WTC11 (cell line): ENCODE measurements at regions not wholly inside any gene's neighbourhood (a gene's known extent, or its start where the extent isn't known, plus 50 kb on each side); places are given as distances from the start of the nearest gene placed in this dataset.
A peak's percentile ranks its signal among the peaks of the same experiment; 100 is the strongest.

Experiments used
- ATAC-seq: fragments of 200-7000 bp; cut with Tn5 transposase; 2 replicates; pipeline ENCODE4 v1.10.0; 2021; ENCODE audit warnings: mild to moderate bottlenecking, moderate library complexity
- CTCF ChIA-PET: fragments of 300-600 bp; sonication (Branson Sonifier 250); formaldehyde crosslinking; loops from one replicate; lab custom pipeline; 2021; ENCODE audit warnings: antibody characterized with exemption; lab: Charles Lee
- POLR2A ChIA-PET: fragments of 350-600 bp; sonication (Branson Sonifier 250); formaldehyde crosslinking; loops from one replicate; lab custom pipeline; 2021; ENCODE audit warnings: antibody characterized with exemption; lab: Charles Lee
- DNase-seq: peaks from one replicate; pipeline ENCODE4 v3.0.0; 2021; ENCODE audit warnings: low spot score
- H3K27ac Mint-ChIP-seq: 2 replicates; pipeline ENCODE4 v1.8.0; 2021; ENCODE audit warnings: mixed read lengths
- H3K27me3 Mint-ChIP-seq: 2 replicates; pipeline ENCODE4 v1.8.0; 2021; ENCODE audit warnings: low read depth, mild to moderate bottlenecking, moderate library complexity, mixed read lengths
- H3K36me3 Mint-ChIP-seq: 2 replicates; pipeline ENCODE4 v1.8.0; 2021; ENCODE audit warnings: mixed read lengths
- H3K4me1 Mint-ChIP-seq: 2 replicates; pipeline ENCODE4 v1.8.0; 2022; ENCODE audit warnings: mixed read lengths
- H3K4me3 Mint-ChIP-seq: 2 replicates; pipeline ENCODE4 v1.8.0; 2021; ENCODE audit warnings: mild to moderate bottlenecking, moderate library complexity, mixed read lengths
- H3K9me3 Mint-ChIP-seq: 2 replicates; pipeline ENCODE4 v1.8.0; 2021; ENCODE audit warnings: mixed read lengths
- AFF4 ChIP-seq: sonication (generic); formaldehyde crosslinking; IDR thresholded peaks from 2 replicates; pipeline ENCODE4 v1.8.1; 2023; ENCODE audit warnings: mild to moderate bottlenecking, missing genetic modification reagents, borderline replicate concordance
- AR ChIP-seq: fragments of 250-450 bp; sonication (Bioruptor Pico); IDR thresholded peaks from 2 replicates; pipeline ENCODE4 v1.9.0; 2021; ENCODE audit warnings: mild to moderate bottlenecking
- ATF2 ChIP-seq: sonication (generic); formaldehyde crosslinking; IDR thresholded peaks from 2 replicates; pipeline ENCODE4 v1.8.1; 2022; ENCODE audit warnings: low read depth, missing genetic modification reagents, borderline replicate concordance
- ETV6 ChIP-seq: sonication (generic); formaldehyde crosslinking; IDR thresholded peaks from 2 replicates; pipeline ENCODE4 v1.8.1; 2022; ENCODE audit warnings: mild to moderate bottlenecking, missing genetic modification reagents
- JAZF1 ChIP-seq: fragments of 250-450 bp; sonication (Bioruptor Pico); IDR thresholded peaks from 2 replicates; pipeline ENCODE4 v1.9.0; 2021; ENCODE audit warnings: moderate library complexity, mild to moderate bottlenecking, inconsistent platforms
- TCF7 ChIP-seq: sonication (generic); formaldehyde crosslinking; IDR thresholded peaks from 2 replicates; pipeline ENCODE4 v1.8.0; 2022; ENCODE audit warnings: mild to moderate bottlenecking, low read depth, missing genetic modification reagents, moderate library complexity
- ZBTB21 ChIP-seq: sonication (generic); formaldehyde crosslinking; IDR thresholded peaks from 2 replicates; pipeline ENCODE4 v1.8.1; 2023; ENCODE audit warnings: mild to moderate bottlenecking, missing genetic modification reagents, borderline replicate concordance
- ZBTB43 ChIP-seq: sonication (generic); formaldehyde crosslinking; IDR thresholded peaks from 2 replicates; pipeline ENCODE4 v1.8.1; 2023; ENCODE audit warnings: mild to moderate bottlenecking, missing genetic modification reagents
- ZNF232 ChIP-seq: sonication (generic); formaldehyde crosslinking; IDR thresholded peaks from 2 replicates; pipeline ENCODE4 v1.8.0; 2022; ENCODE audit warnings: mild to moderate bottlenecking, missing genetic modification reagents
- ZNF396 ChIP-seq: fragments of 250-450 bp; sonication (Bioruptor Pico); IDR thresholded peaks from 2 replicates; pipeline ENCODE4 v1.8.0; 2021; ENCODE audit warnings: mild to moderate bottlenecking, moderate library complexity, borderline replicate concordance
- ZNF532 ChIP-seq: fragments of 250-450 bp; sonication (Bioruptor Pico); IDR thresholded peaks from 2 replicates; pipeline ENCODE4 v1.9.0; 2021; ENCODE audit warnings: mild to moderate bottlenecking, borderline replicate concordance
- TF ChIP-seq, protein P1 (sequence below): sonication (generic); formaldehyde crosslinking; IDR thresholded peaks from 2 replicates; pipeline ENCODE4 v1.8.0; 2023; ENCODE audit warnings: mild to moderate bottlenecking, missing genetic modification reagents
- TF ChIP-seq, protein P2 (sequence below): sonication (generic); formaldehyde crosslinking; conservative IDR thresholded peaks from 2 replicates; pipeline ENCODE4 v1.8.1; 2022; ENCODE audit warnings: mild to moderate bottlenecking, missing genetic modification reagents
- TF ChIP-seq, protein P3 (sequence below): sonication (generic); formaldehyde crosslinking; IDR thresholded peaks from 2 replicates; pipeline ENCODE4 v1.8.0; 2022; ENCODE audit warnings: mild to moderate bottlenecking, missing genetic modification reagents
- TF ChIP-seq, protein P4 (sequence below): sonication (generic); formaldehyde crosslinking; IDR thresholded peaks from 2 replicates; pipeline ENCODE4 v1.8.1; 2022; ENCODE audit warnings: missing genetic modification reagents, borderline replicate concordance

- no peak for TF ChIP-seq ATF2 (CRISPR knock-in tag)
- TF ChIP-seq, protein P1, sequence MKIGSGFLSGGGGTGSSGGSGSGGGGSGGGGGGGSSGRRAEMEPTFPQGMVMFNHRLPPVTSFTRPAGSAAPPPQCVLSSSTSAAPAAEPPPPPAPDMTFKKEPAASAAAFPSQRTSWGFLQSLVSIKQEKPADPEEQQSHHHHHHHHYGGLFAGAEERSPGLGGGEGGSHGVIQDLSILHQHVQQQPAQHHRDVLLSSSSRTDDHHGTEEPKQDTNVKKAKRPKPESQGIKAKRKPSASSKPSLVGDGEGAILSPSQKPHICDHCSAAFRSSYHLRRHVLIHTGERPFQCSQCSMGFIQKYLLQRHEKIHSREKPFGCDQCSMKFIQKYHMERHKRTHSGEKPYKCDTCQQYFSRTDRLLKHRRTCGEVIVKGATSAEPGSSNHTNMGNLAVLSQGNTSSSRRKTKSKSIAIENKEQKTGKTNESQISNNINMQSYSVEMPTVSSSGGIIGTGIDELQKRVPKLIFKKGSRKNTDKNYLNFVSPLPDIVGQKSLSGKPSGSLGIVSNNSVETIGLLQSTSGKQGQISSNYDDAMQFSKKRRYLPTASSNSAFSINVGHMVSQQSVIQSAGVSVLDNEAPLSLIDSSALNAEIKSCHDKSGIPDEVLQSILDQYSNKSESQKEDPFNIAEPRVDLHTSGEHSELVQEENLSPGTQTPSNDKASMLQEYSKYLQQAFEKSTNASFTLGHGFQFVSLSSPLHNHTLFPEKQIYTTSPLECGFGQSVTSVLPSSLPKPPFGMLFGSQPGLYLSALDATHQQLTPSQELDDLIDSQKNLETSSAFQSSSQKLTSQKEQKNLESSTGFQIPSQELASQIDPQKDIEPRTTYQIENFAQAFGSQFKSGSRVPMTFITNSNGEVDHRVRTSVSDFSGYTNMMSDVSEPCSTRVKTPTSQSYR (CRISPR knock-in tag), result no peak
These were observed 709.9 kb downstream of the KCNT2 start (continued) for GRCh38 chr1:195898373-195898772.

- ChIA-PET POLR2A (no interaction called here), CTCF (interaction anchor here (0.8 to 1.6 kb wide), 6 partner anchors 9 to 765 kb away, joined by 3 to 5 read pairs (median 4); no protein-coding TSS in a partner anchor)
- H3K9me3 Mint-ChIP-seq, result peaks cover 22% of the 10 kb centered on the region
- H3K4me3 Mint-ChIP-seq, result no peak overlapping the region
- no peaks in the 10 kb centered on the region; the same call in 1 of the 2 replicates for H3K27me3 Mint-ChIP-seq
- H3K27ac Mint-ChIP-seq, result no peak overlapping the region
- peaks cover 14% of the 10 kb centered on the region for H3K4me1 Mint-ChIP-seq
- DNase-seq (no peak), ATAC-seq (peak; percentile 77)
- H3K36me3 Mint-ChIP-seq, result peaks cover 8% of the 10 kb centered on the region
- TF ChIP-seq, protein P2, sequence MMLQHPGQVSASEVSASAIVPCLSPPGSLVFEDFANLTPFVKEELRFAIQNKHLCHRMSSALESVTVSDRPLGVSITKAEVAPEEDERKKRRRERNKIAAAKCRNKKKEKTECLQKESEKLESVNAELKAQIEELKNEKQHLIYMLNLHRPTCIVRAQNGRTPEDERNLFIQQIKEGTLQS (CRISPR knock-in tag), result no peak
- TF ChIP-seq, protein P3, sequence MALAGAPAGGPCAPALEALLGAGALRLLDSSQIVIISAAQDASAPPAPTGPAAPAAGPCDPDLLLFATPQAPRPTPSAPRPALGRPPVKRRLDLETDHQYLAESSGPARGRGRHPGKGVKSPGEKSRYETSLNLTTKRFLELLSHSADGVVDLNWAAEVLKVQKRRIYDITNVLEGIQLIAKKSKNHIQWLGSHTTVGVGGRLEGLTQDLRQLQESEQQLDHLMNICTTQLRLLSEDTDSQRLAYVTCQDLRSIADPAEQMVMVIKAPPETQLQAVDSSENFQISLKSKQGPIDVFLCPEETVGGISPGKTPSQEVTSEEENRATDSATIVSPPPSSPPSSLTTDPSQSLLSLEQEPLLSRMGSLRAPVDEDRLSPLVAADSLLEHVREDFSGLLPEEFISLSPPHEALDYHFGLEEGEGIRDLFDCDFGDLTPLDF (CRISPR knock-in tag), result no peak
- TF ChIP-seq ZNF232 (CRISPR knock-in tag), result no peak
- TF ChIP-seq, protein P4, sequence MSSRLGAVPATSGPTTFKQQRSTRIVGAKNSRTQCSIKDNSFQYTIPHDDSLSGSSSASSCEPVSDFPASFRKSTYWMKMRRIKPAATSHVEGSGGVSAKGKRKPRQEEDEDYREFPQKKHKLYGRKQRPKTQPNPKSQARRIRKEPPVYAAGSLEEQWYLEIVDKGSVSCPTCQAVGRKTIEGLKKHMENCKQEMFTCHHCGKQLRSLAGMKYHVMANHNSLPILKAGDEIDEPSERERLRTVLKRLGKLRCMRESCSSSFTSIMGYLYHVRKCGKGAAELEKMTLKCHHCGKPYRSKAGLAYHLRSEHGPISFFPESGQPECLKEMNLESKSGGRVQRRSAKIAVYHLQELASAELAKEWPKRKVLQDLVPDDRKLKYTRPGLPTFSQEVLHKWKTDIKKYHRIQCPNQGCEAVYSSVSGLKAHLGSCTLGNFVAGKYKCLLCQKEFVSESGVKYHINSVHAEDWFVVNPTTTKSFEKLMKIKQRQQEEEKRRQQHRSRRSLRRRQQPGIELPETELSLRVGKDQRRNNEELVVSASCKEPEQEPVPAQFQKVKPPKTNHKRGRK, result no peak
- no peak for TF ChIP-seq ZNF532 (CRISPR knock-in tag)
- no peak for TF ChIP-seq ETV6 (CRISPR knock-in tag)
- TF ChIP-seq ZBTB43 (CRISPR knock-in tag), result no peak
- TF ChIP-seq ZNF396 (CRISPR knock-in tag), result no peak
- TF ChIP-seq TCF7, result no peak
- TF ChIP-seq JAZF1 (CRISPR knock-in tag), result no peak
- no peak for TF ChIP-seq AR
- TF ChIP-seq ZBTB21 (CRISPR knock-in tag), result no peak
- no peak for TF ChIP-seq AFF4 (CRISPR knock-in tag)
These were observed 711.2 kb downstream of the KCNT2 start for GRCh38 chr1:195897076-195897475.
